A673 (cell line): ENCODE measurements at regions not wholly inside any gene's neighbourhood (a gene's known extent, or its start where the extent isn't known, plus 50 kb on each side); places are given as distances from the start of the nearest gene placed in this dataset.

Experiments used
- BruUV-seq: library from RNA; stranded (reverse); fragments of 400-500 nt; replicated peaks from 2 replicates; lab custom pipeline; 2021; lab: Mats Ljungman, UMichigan
- CTCF ChIA-PET: fragments of 300-600 bp; sonication (Branson Sonifier 250); formaldehyde crosslinking; loops from one replicate; lab custom pipeline; 2022; ENCODE audit warnings: antibody characterized with exemption; lab: Charles Lee
- POLR2A ChIA-PET: fragments of 300-600 bp; sonication (Branson Sonifier 250); formaldehyde crosslinking; loops from one replicate; lab custom pipeline; 2022; ENCODE audit warnings: antibody characterized with exemption; ENCODE audit not compliant: low non-redundant PET; lab: Charles Lee
- DNase-seq: peaks from one replicate; pipeline ENCODE4 v3.0.0-alpha.2; 2015; ENCODE audit warnings: low spot score
- H3K27ac ChIP-seq: fragments of 200-600 bp; sonication (generic); 2 replicates; pipeline ENCODE4 v1.5.1; 2016; ENCODE audit warnings: mixed run types, low read depth, mild to moderate bottlenecking, mixed read lengths, antibody characterized with exemption, low read length; ENCODE audit not compliant: poor library complexity, severe bottlenecking
- H3K27me3 ChIP-seq: fragments of 200-600 bp; sonication (generic); replicated peaks from 2 replicates; pipeline ENCODE4 v1.6.1; 2017; ENCODE audit warnings: mixed run types, low read depth, mild to moderate bottlenecking, mixed read lengths, antibody characterized with exemption, low read length; ENCODE audit not compliant: insufficient read depth, poor library complexity
- H3K36me3 ChIP-seq: fragments of 200-600 bp; sonication (generic); 2 replicates; pipeline ENCODE4 v1.6.1; 2016; ENCODE audit warnings: mixed run types, mild to moderate bottlenecking, mixed read lengths, antibody characterized with exemption, low read length; ENCODE audit not compliant: insufficient read depth, poor library complexity, severe bottlenecking
- H3K4me1 ChIP-seq: fragments of 200-600 bp; sonication (generic); 2 replicates; pipeline ENCODE4 v1.6.1; 2017; ENCODE audit warnings: mixed run types, mild to moderate bottlenecking, mixed read lengths, antibody characterized with exemption, low read length; ENCODE audit not compliant: insufficient read depth, poor library complexity, severe bottlenecking
- H3K4me3 ChIP-seq: fragments of 200-600 bp; sonication (generic); 2 replicates; pipeline ENCODE4 v1.5.1; 2016; ENCODE audit warnings: low read depth, mixed run types, mild to moderate bottlenecking, mixed read lengths, low read length; ENCODE audit not compliant: poor library complexity, severe bottlenecking
- H3K9me3 ChIP-seq: fragments of 200-600 bp; sonication (generic); 2 replicates; pipeline ENCODE4 v1.6.1; 2016; ENCODE audit warnings: mixed run types, low read depth, mild to moderate bottlenecking, mixed read lengths, antibody characterized with exemption, low read length; ENCODE audit not compliant: poor library complexity, severe bottlenecking
- CTCF ChIP-seq: fragments of 300-800, 200-600 bp; sonication (generic); conservative IDR thresholded peaks from 2 replicates; pipeline ENCODE4 v1.5.1; 2017; ENCODE audit warnings: low read depth, mild to moderate bottlenecking, antibody characterized with exemption, low read length, moderate library complexity, mixed read lengths
- EZH2 ChIP-seq: fragments of 200-600 bp; sonication (generic); IDR thresholded peaks from 2 replicates; pipeline ENCODE4 v1.6.1; 2017; ENCODE audit warnings: borderline replicate concordance, low read depth, mild to moderate bottlenecking, mixed read lengths, antibody characterized with exemption, low read length; ENCODE audit not compliant: poor library complexity, severe bottlenecking
- intact Hi-C: fragments of 100-400 bp; cut with micrococcal nuclease; formaldehyde crosslinking; loops from one replicate; pipeline ENCODE4 v1.10.0; 2022; ENCODE audit not compliant: unreplicated experiment

- H3K4me1 ChIP-seq, result no peaks in the 10 kb centered on the region
- intact Hi-C loops, result no loop called here
- POLR2A ChIA-PET, result no interaction called here
- no peak overlapping the region for H3K27ac ChIP-seq
- no peaks in the 10 kb centered on the region for H3K9me3 ChIP-seq
- BruUV-seq, result no TSS peak
- CTCF ChIA-PET, result no interaction called here
- H3K27me3 ChIP-seq, result peaks cover 21% of the 10 kb centered on the region
- no peak for DNase-seq
- H3K36me3 ChIP-seq, result no peaks in the 10 kb centered on the region
- no peak for TF ChIP-seq CTCF
- TF ChIP-seq EZH2, result no peak
- no peak overlapping the region for H3K4me3 ChIP-seq
These were observed 187.5 kb upstream of the DTNA start for GRCh38 chr18:34522603-34523002.

- intact Hi-C loops, result no loop called here
- no TSS peak for BruUV-seq
These were observed 184.9 kb upstream of the DTNA start for GRCh38 chr18:34525244-34525643.

GRCh38 chr18:34528177-34528576 lies 181.9 kb upstream of the DTNA start:
- peak; percentile 6 for DNase-seq
- Histone ChIP-seq H3K4me3 (no peak overlapping the region), H3K36me3 (no peaks in the 10 kb centered on the region), H3K9me3 (no peaks in the 10 kb centered on the region), H3K27me3 (peaks cover 27% of the 10 kb centered on the region), H3K27ac (no peak overlapping the region), H3K4me1 (peaks cover 8% of the 10 kb centered on the region)
- TF ChIP-seq EZH2 (no peak), CTCF (peak; percentile 24; the same call in 1 of the 2 replicates)
- ChIA-PET POLR2A (no interaction called here), CTCF (no interaction called here)
- no TSS peak for BruUV-seq
- intact Hi-C loops, result no loop called here

More at GRCh38 chr18:34525244-34525643, 184.9 kb upstream of the DTNA start:
- Histone ChIP-seq H3K27ac (no peak overlapping the region), H3K4me1 (peaks cover 8% of the 10 kb centered on the region), H3K9me3 (no peaks in the 10 kb centered on the region), H3K4me3 (no peak overlapping the region), H3K36me3 (no peaks in the 10 kb centered on the region), H3K27me3 (peaks cover 23% of the 10 kb centered on the region)
- ChIA-PET CTCF (no interaction called here), POLR2A (no interaction called here)
- DNase-seq, result no peak
- TF ChIP-seq EZH2 (no peak), CTCF (no peak)
